ENCODE measurements at regions not wholly inside any gene's neighbourhood (a gene's known extent, or its start where the extent isn't known, plus 50 kb on each side); places are given as distances from the start of the nearest gene placed in this dataset.
A peak's percentile ranks its signal among the peaks of the same experiment; 100 is the strongest.

- no peak for TF ChIP-seq CTCF (optimal IDR thresholded peaks at IDR 0.05 in 1 of 3, IDR thresholded peaks at IDR 0.05 in 1 of 3, conservative IDR thresholded peaks at IDR 0.05 in 1 of 3; ENCODE audit: extremely low read depth in 1 of 3, insufficient read depth in 2 of 3, low read length in 3 of 3)
- no peak for TF ChIP-seq EZH2 (IDR thresholded peaks at IDR 0.05; ENCODE audit: low read length)
- Histone ChIP-seq H2AFZ (ENCODE audit: control insufficient read depth, low read length) (no peak overlapping the region), H3K27me3 (ENCODE audit: control insufficient read depth, extremely low read depth, insufficient read depth, low read length) (no peaks in the 10 kb centered on the region), H3K36me3 (ENCODE audit: control insufficient read depth in 2 of 2, extremely low read depth in 1 of 2, insufficient read depth in 2 of 2, low read length in 2 of 2) (no peaks in the 10 kb centered on the region), H3K9ac (ENCODE audit: control insufficient read depth, extremely low read depth, insufficient read depth, low read length) (no peak overlapping the region), H3K4me1 (ENCODE audit: control insufficient read depth, extremely low read depth, insufficient read depth, low read length) (peaks cover 6% of the 10 kb centered on the region), H3K27ac (ENCODE audit: control insufficient read depth, insufficient read depth, low read length) (no peak overlapping the region), H3K9me3 (ENCODE audit: control insufficient read depth, low read depth, low read length) (no peaks in the 10 kb centered on the region), H4K20me1 (ENCODE audit: control insufficient read depth, extremely low read depth, insufficient read depth, low read length) (no peaks in the 10 kb centered on the region), H3K79me2 (ENCODE audit: control insufficient read depth, insufficient read depth, low read length) (no peaks in the 10 kb centered on the region), H3K4me3 (ENCODE audit: control insufficient read depth in 2 of 3, extremely low read depth in 1 of 3, insufficient read depth in 2 of 3, low read depth in 1 of 3, low read length in 3 of 3) (no peak overlapping the region), H3K9me1 (ENCODE audit: control insufficient read depth, extremely low read depth, insufficient read depth, low read length) (no peaks in the 10 kb centered on the region), H3K4me2 (ENCODE audit: control insufficient read depth, extremely low read depth, insufficient read depth, low read depth, low read length) (no peak overlapping the region)
- DNase-seq (ENCODE audit: low read depth, low spot score): peak; percentile 28
- dilution Hi-C loops (cut with MboI; ENCODE audit: extremely low pct_ligation_motif_present, low sequenced_read_pairs): no loop called here
- no peak for FAIRE-seq
Measured at GRCh38 chrX:42385730-42386129, 392.2 kb downstream of the PPP1R2C start.

GRCh38 chrX:42384956-42385355 lies 393.0 kb downstream of the PPP1R2C start:
- Histone ChIP-seq H3K9me3 (ENCODE audit: control insufficient read depth, low read depth, low read length) (no peaks in the 10 kb centered on the region), H3K79me2 (ENCODE audit: control insufficient read depth, insufficient read depth, low read length) (no peaks in the 10 kb centered on the region), H3K36me3 (ENCODE audit: control insufficient read depth in 2 of 2, extremely low read depth in 1 of 2, insufficient read depth in 2 of 2, low read length in 2 of 2) (no peaks in the 10 kb centered on the region), H4K20me1 (ENCODE audit: control insufficient read depth, extremely low read depth, insufficient read depth, low read length) (no peaks in the 10 kb centered on the region), H3K4me2 (ENCODE audit: control insufficient read depth, extremely low read depth, insufficient read depth, low read depth, low read length) (no peak overlapping the region), H3K27ac (ENCODE audit: control insufficient read depth, insufficient read depth, low read length) (no peak overlapping the region), H3K4me3 (ENCODE audit: control insufficient read depth in 2 of 3, extremely low read depth in 1 of 3, insufficient read depth in 2 of 3, low read depth in 1 of 3, low read length in 3 of 3) (no peak overlapping the region), H3K9me1 (ENCODE audit: control insufficient read depth, extremely low read depth, insufficient read depth, low read length) (no peaks in the 10 kb centered on the region), H2AFZ (ENCODE audit: control insufficient read depth, low read length) (no peak overlapping the region), H3K9ac (ENCODE audit: control insufficient read depth, extremely low read depth, insufficient read depth, low read length) (no peak overlapping the region), H3K4me1 (ENCODE audit: control insufficient read depth, extremely low read depth, insufficient read depth, low read length) (peaks cover 6% of the 10 kb centered on the region), H3K27me3 (ENCODE audit: control insufficient read depth, extremely low read depth, insufficient read depth, low read length) (no peaks in the 10 kb centered on the region)
- no peak for TF ChIP-seq EZH2 (IDR thresholded peaks at IDR 0.05; ENCODE audit: low read length)
- TF ChIP-seq CTCF (optimal IDR thresholded peaks at IDR 0.05 in 1 of 3, IDR thresholded peaks at IDR 0.05 in 1 of 3, conservative IDR thresholded peaks at IDR 0.05 in 1 of 3; ENCODE audit: extremely low read depth in 1 of 3, insufficient read depth in 2 of 3, low read length in 3 of 3): no peak
- FAIRE-seq (no peak), DNase-seq (ENCODE audit: low read depth, low spot score) (peak; percentile 13)
- dilution Hi-C loops (cut with MboI; ENCODE audit: extremely low pct_ligation_motif_present, low sequenced_read_pairs): no loop called here

Measured in keratinocyte (primary cell).